ENCODE measurements at regions not wholly inside any gene's neighbourhood (a gene's known extent, or its start where the extent isn't known, plus 50 kb on each side); places are given as distances from the start of the nearest gene placed in this dataset.

GRCh38 chr11:110886288-110886970 lies 174.2 kb upstream of the ARHGAP20 start:
- H2AFZ ChIP-seq (ENCODE audit: low read depth), result no peak overlapping the region
- H4K20me1 ChIP-seq (ENCODE audit: insufficient read depth), result no peaks in the 10 kb centered on the region
- no peaks in the 10 kb centered on the region for H3K79me2 ChIP-seq (ENCODE audit: insufficient read depth, low read depth)
- no peaks in the 10 kb centered on the region for H3K4me1 ChIP-seq (ENCODE audit: low read depth, poor library complexity, severe bottlenecking)
- no peak overlapping the region for H3K4me3 ChIP-seq (IDR thresholded peaks at IDR 0.05; ENCODE audit: insufficient read depth, low read depth, low read length)
- no peaks in the 10 kb centered on the region for H3K27me3 ChIP-seq (ENCODE audit: insufficient read depth, low read depth)
- H3K4me2 ChIP-seq, result no peak overlapping the region
- TF ChIP-seq CTCF (conservative IDR thresholded peaks at IDR 0.05; ENCODE audit: low read depth, low read length), result no peak
- no peak overlapping the region for H3K9ac ChIP-seq
- no peak overlapping the region for H3K27ac ChIP-seq
- no peaks in the 10 kb centered on the region for H3K36me3 ChIP-seq (ENCODE audit: insufficient read depth)

GRCh38 chr11:110883256-110883655 lies 171.0 kb upstream of the ARHGAP20 start:
- no peaks in the 10 kb centered on the region for H4K20me1 ChIP-seq (ENCODE audit: insufficient read depth)
- no peak overlapping the region for H2AFZ ChIP-seq (ENCODE audit: low read depth)
- no peaks in the 10 kb centered on the region for H3K79me2 ChIP-seq (ENCODE audit: insufficient read depth, low read depth)
- no peak for TF ChIP-seq CTCF (conservative IDR thresholded peaks at IDR 0.05; ENCODE audit: low read depth, low read length)
- no peak overlapping the region for H3K4me2 ChIP-seq
- no peaks in the 10 kb centered on the region for H3K4me1 ChIP-seq (ENCODE audit: low read depth, poor library complexity, severe bottlenecking)
- no peak overlapping the region for H3K4me3 ChIP-seq (IDR thresholded peaks at IDR 0.05; ENCODE audit: insufficient read depth, low read depth, low read length)
- no peak overlapping the region for H3K9ac ChIP-seq
- no peaks in the 10 kb centered on the region for H3K27me3 ChIP-seq (ENCODE audit: insufficient read depth, low read depth)
- no peaks in the 10 kb centered on the region for H3K36me3 ChIP-seq (ENCODE audit: insufficient read depth)
- no peak overlapping the region for H3K27ac ChIP-seq

DNA sequence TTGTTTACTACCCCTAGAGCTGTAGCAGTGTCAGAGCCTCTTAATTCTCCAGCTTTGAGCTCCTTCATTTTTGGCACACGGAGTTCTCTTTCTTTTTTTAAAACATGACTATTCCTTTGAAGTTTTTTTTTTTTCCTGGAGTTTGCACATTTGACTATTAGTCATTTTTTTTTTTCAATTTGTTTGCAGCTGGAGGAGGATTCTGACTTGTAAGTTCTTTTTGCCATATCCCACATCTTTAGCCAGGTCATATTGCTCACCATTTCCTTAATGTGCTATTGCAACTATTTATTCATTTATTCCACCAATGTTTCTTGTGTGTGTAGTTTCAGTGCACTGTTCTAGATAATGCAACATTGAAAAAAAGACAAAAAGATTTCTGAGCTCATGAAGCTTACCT lies 166.3 kb upstream of the ARHGAP20 start:
- TF ChIP-seq CTCF (conservative IDR thresholded peaks at IDR 0.05; ENCODE audit: low read depth, low read length), result no peak
- H3K27me3 ChIP-seq (ENCODE audit: insufficient read depth, low read depth), result no peaks in the 10 kb centered on the region
- H4K20me1 ChIP-seq (ENCODE audit: insufficient read depth), result no peaks in the 10 kb centered on the region
- no peak overlapping the region for H3K9ac ChIP-seq
- H3K36me3 ChIP-seq (ENCODE audit: insufficient read depth), result no peaks in the 10 kb centered on the region
- no peaks in the 10 kb centered on the region for H3K79me2 ChIP-seq (ENCODE audit: insufficient read depth, low read depth)
- no peaks in the 10 kb centered on the region for H3K4me1 ChIP-seq (ENCODE audit: low read depth, poor library complexity, severe bottlenecking)
- no peak overlapping the region for H3K27ac ChIP-seq
- no peak overlapping the region for H3K4me3 ChIP-seq (IDR thresholded peaks at IDR 0.05; ENCODE audit: insufficient read depth, low read depth, low read length)
- H2AFZ ChIP-seq (ENCODE audit: low read depth), result no peak overlapping the region
- no peak overlapping the region for H3K4me2 ChIP-seq

DNA sequence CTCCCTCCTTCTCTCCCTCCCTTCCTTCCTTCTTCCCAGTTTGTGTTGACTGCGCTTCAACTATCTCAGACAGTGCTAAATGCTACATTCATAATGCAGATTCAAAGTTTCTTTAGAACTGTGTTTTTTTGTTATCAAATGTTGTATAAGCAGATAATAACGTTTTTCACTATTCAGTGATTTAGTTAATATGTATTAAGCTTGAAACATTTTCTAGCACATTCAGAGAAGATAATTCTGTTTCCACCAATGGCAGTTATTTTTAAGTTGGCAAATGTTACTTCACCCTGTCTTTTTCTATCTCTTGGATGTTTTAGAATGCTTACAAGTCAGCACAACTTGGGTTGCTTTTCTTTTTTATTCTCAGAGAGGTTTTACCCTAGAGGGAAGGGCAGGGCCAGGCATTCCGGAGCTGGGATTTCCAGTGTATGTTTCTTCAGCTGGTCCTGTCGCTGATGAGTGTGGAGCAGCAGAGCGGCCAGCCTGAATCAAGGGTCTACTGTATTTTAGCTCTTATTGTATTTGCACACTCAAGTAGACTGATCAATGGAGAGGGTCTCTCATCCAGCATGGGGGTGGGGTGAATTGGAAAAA lies 162.3 kb upstream of the ARHGAP20 start:
- Histone ChIP-seq H2AFZ (ENCODE audit: low read depth) (no peak overlapping the region), H3K27me3 (ENCODE audit: insufficient read depth, low read depth) (no peaks in the 10 kb centered on the region), H4K20me1 (ENCODE audit: insufficient read depth) (no peaks in the 10 kb centered on the region), H3K4me3 (IDR thresholded peaks at IDR 0.05; ENCODE audit: insufficient read depth, low read depth, low read length) (no peak overlapping the region), H3K4me2 (no peak overlapping the region), H3K79me2 (ENCODE audit: insufficient read depth, low read depth) (no peaks in the 10 kb centered on the region), H3K36me3 (ENCODE audit: insufficient read depth) (no peaks in the 10 kb centered on the region), H3K9ac (no peak overlapping the region), H3K27ac (no peak overlapping the region), H3K4me1 (ENCODE audit: low read depth, poor library complexity, severe bottlenecking) (no peaks in the 10 kb centered on the region)
- TF ChIP-seq CTCF (conservative IDR thresholded peaks at IDR 0.05; ENCODE audit: low read depth, low read length), result no peak
